ENCODE measurements at regions not wholly inside any gene's neighbourhood (a gene's known extent, or its start where the extent isn't known, plus 50 kb on each side); places are given as distances from the start of the nearest gene placed in this dataset.

DNA sequence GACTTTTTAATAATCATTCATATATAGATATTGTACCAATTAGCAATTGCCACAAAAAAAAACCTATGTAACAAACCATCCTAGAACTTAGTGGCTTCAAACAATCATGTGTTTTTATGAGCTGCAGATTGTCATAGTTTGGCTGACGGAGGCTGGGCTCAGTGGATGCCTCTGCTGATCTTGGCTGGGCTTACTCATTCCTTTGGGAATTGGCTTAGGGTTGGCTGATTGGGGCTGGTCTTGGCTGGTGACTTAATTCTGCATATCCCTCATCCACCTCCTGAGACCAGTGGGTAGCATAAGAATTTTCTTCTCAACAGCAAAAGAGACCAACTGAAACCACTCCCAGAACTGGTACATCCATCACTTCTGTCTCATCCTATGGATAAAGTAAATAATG lies 57.9 kb upstream of the PHF21B start:
- TF ChIP-seq CTCF (IDR thresholded peaks at IDR 0.05) (no peak), CHD2 (IDR thresholded peaks at IDR 0.05; ENCODE audit: low read length, partially characterized antibody) (no peak), USF1 (IDR thresholded peaks at IDR 0.05; ENCODE audit: borderline replicate concordance, low read depth) (no peak), YY1 (IDR thresholded peaks at IDR 0.05; ENCODE audit: low read depth) (no peak), RAD21 (IDR thresholded peaks at IDR 0.05; ENCODE audit: low read length) (no peak), USF2 (IDR thresholded peaks at IDR 0.05; ENCODE audit: borderline replicate concordance, low read depth, low read length) (no peak), FOXM1 (IDR thresholded peaks at IDR 0.05; ENCODE audit: low read depth) (no peak), ELF1 (IDR thresholded peaks at IDR 0.05) (no peak), EZH2phosphoT487 (IDR thresholded peaks at IDR 0.05; ENCODE audit: borderline replicate concordance, low read depth) (no peak), MXI1 (IDR thresholded peaks at IDR 0.05; ENCODE audit: low read depth, low read length) (no peak), EP300 (IDR thresholded peaks at IDR 0.05; ENCODE audit: borderline replicate concordance in 1 of 2, low read depth in 1 of 2, low read length in 1 of 2) (no peak), GATA2 (CRISPR knock-in tag; IDR thresholded peaks at IDR 0.05) (no peak)
- TF ChIP-seq, protein P1, sequence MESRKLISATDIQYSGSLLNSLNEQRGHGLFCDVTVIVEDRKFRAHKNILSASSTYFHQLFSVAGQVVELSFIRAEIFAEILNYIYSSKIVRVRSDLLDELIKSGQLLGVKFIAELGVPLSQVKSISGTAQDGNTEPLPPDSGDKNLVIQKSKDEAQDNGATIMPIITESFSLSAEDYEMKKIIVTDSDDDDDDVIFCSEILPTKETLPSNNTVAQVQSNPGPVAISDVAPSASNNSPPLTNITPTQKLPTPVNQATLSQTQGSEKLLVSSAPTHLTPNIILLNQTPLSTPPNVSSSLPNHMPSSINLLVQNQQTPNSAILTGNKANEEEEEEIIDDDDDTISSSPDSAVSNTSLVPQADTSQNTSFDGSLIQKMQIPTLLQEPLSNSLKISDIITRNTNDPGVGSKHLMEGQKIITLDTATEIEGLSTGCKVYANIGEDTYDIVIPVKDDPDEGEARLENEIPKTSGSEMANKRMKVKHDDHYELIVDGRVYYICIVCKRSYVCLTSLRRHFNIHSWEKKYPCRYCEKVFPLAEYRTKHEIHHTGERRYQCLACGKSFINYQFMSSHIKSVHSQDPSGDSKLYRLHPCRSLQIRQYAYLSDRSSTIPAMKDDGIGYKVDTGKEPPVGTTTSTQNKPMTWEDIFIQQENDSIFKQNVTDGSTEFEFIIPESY (IDR thresholded peaks at IDR 0.05; ENCODE audit: borderline replicate concordance, low read depth) = no peak

All from SK-N-SH (cell line).